Brain microvascular endothelial cell (primary cell): ENCODE measurements at regions not wholly inside any gene's neighbourhood (a gene's known extent, or its start where the extent isn't known, plus 50 kb on each side); places are given as distances from the start of the nearest gene placed in this dataset.

Source experiments
- DNase-seq: peaks from one replicate; pipeline ENCODE4 v3.0.0-alpha.2; 2020
- H3K27ac ChIP-seq: fragments of 250-450 bp; sonication (Bioruptor Pico); 2 replicates; pipeline ENCODE4 v1.5.1; 2020; ENCODE audit warnings: mild to moderate bottlenecking, moderate library complexity
- H3K27me3 ChIP-seq: fragments of 250-450 bp; sonication (Bioruptor Pico); replicated peaks from 2 replicates; pipeline ENCODE4 v1.5.1; 2020; ENCODE audit warnings: mild to moderate bottlenecking
- H3K36me3 ChIP-seq: fragments of 250-450 bp; sonication (Bioruptor Pico); replicated peaks from 2 replicates; pipeline ENCODE4 v1.5.1; 2020; ENCODE audit warnings: mild to moderate bottlenecking
- H3K4me3 ChIP-seq: 2 replicates; pipeline ENCODE4 v1.5.1; 2011; ENCODE audit warnings: low read depth, mild to moderate bottlenecking, control low read depth, low read length, moderate library complexity
- in situ Hi-C: cut with HindIII; loops from 2 replicates; pipeline ENCODE4 v1.10.0; 2017; ENCODE audit warnings: low sequenced_read_pairs, low pct_ligation_motif_present
- TF ChIP-seq, protein P1 (sequence below): IDR thresholded peaks from 2 replicates; pipeline ENCODE4 v1.5.1; 2011; ENCODE audit warnings: low read depth, mild to moderate bottlenecking, moderate library complexity, low read length, control low read depth, inconsistent platforms; ENCODE audit errors: missing control alignments

DNA sequence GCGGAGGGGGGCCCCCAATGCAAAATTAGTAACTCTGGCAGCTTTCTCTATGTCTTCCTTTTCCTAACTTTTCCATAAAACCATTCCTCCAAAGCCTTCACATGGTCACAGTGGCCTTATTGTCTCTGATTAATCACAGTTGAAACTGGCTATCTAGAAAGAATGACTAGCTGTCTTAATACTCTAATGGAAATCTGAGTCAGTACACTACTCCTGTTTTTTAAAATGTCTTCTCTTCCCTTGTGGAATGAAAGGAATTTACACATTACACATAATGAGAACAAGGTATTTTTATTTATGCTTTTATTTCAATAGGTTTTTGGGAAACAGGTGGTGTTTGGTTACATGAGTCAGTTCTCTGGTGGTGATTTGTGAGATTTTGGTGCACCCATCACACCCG, 66.3 kb upstream of the PUDP start:
- no peaks in the 10 kb centered on the region for H3K36me3 ChIP-seq
- H3K27me3 ChIP-seq: no peaks in the 10 kb centered on the region
- no peak overlapping the region for H3K27ac ChIP-seq
- in situ Hi-C loops: no loop called here
- no peak for DNase-seq
- TF ChIP-seq, protein P1, sequence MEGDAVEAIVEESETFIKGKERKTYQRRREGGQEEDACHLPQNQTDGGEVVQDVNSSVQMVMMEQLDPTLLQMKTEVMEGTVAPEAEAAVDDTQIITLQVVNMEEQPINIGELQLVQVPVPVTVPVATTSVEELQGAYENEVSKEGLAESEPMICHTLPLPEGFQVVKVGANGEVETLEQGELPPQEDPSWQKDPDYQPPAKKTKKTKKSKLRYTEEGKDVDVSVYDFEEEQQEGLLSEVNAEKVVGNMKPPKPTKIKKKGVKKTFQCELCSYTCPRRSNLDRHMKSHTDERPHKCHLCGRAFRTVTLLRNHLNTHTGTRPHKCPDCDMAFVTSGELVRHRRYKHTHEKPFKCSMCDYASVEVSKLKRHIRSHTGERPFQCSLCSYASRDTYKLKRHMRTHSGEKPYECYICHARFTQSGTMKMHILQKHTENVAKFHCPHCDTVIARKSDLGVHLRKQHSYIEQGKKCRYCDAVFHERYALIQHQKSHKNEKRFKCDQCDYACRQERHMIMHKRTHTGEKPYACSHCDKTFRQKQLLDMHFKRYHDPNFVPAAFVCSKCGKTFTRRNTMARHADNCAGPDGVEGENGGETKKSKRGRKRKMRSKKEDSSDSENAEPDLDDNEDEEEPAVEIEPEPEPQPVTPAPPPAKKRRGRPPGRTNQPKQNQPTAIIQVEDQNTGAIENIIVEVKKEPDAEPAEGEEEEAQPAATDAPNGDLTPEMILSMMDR: no peak
- no peak overlapping the region for H3K4me3 ChIP-seq

DNA sequence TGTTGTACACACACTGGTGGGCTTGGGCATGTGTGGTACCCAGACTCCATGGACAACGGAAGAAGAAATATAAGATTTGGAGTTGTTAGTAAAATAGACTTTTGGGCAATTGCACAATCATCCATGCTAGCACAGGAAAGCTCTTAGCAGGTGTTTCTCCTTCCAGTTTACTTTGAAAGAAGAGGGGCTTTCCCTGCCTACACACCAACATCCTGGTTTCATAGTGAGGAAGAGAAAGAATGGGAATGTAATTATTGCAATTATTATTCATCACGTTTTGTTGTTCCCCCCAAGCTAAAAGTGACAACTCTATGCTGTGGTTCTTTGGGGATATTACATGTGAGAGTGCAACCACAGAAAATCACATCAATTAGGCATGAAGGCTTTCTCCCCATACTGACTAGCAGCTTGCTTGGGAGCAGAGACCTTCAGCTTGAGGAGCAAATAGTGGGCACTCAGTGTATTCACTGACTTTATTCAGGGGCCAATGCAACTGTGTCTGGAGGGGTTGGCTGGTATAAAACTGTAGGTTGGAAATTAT, 57.2 kb upstream of the PUDP start:
- in situ Hi-C loops: no loop called here
- TF ChIP-seq, protein P1: no peak

DNA sequence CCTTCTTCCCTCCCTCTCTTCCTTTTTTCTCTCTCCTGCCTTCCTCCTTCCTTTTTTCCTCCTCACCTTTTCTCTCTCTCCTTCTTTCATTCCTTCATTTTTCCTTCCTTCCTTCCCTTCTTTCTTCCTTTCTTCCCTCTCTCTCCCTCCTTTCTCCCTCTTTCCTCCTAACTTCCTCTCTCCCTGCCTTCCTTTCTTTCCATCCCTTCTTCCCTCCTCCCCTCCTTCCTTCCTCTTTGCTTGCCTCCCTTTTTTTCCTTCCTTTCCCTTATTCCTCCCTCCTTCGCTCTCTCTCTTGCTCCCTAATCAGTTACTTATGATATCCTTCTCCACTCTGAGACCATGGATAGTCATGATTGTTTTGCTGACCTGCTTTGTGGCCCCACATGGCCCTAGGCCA, 56.7 kb upstream of the PUDP start:
- Histone ChIP-seq H3K4me3 (no peak overlapping the region), H3K27me3 (no peaks in the 10 kb centered on the region), H3K36me3 (no peaks in the 10 kb centered on the region), H3K27ac (no peak overlapping the region)
- in situ Hi-C loops: no loop called here
- no peak for DNase-seq
- TF ChIP-seq, protein P1: no peak

More for the DNA sequence above, 57.2 kb upstream of the PUDP start:
- H3K36me3 ChIP-seq: no peaks in the 10 kb centered on the region
- H3K4me3 ChIP-seq: no peak overlapping the region
- DNase-seq: no peak
- H3K27me3 ChIP-seq: no peaks in the 10 kb centered on the region
- no peak overlapping the region for H3K27ac ChIP-seq

DNA sequence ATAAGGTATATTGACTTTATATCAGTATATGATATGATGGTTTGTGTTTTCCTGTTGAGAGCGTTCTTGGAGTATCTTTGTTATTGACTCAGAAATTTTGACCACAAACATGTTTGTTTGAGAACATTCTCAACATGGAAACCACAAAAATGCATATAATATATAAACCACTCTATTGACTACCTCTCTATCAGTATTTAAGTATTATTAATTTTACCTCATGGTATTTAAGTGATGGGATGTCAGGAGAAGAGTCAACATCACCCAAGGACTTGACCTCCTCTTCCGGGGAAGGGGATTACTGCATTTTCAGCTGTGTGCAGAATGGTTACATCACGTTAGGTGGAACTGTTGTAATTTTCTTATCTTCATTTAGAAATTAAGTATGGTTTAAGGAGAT, 54.3 kb upstream of the PUDP start:
- Histone ChIP-seq H3K4me3 (no peak overlapping the region), H3K27ac (no peak overlapping the region), H3K36me3 (no peaks in the 10 kb centered on the region), H3K27me3 (no peaks in the 10 kb centered on the region)
- TF ChIP-seq, protein P1: no peak
- in situ Hi-C loops: no loop called here
- no peak for DNase-seq

DNA sequence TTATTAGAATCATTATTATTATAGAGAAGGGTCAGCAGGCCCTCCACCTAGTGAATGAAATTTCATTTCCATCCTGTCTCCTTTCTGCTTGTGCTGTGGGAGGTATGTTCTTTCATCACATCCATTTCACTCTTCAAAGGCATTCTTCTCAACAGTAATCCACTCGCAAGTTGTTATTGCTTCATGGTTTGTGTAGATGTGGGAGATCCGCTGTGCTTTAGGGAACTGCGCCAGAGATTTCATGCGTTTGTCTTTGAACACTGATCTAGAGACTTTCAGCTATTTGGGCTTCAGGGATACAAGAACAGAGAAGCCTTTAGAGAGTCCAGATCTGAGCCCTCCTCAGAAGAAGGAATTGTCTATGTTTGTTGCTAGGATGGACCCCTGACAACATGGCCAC, 53.5 kb upstream of the PUDP start:
- TF ChIP-seq, protein P1: no peak
- H3K27ac ChIP-seq: no peak overlapping the region
- in situ Hi-C loops: no loop called here
- no peaks in the 10 kb centered on the region for H3K27me3 ChIP-seq
- H3K36me3 ChIP-seq: no peaks in the 10 kb centered on the region
- no peak overlapping the region for H3K4me3 ChIP-seq
- no peak for DNase-seq

DNA sequence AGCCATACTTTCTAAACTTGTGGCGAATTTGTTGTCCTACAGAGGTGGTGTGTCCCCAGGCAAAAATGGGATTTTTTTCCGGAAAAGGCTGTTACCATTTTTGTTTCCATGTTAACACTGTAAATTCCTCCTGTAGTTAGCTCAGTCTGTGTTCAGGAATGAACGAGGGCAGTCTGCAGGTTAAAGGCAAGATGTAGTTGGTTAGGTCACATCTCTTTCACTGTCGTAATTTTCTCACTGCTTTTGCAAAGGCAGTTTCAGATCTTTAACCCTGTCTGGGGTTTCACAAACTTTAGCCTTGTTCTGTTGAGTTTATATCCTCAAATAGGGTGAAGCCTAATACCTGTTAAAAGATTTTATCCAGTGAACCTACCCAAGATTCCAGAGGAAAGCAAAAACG, 50.5 kb upstream of the PUDP start:
- no peak for DNase-seq
- no peaks in the 10 kb centered on the region for H3K36me3 ChIP-seq
- no peaks in the 10 kb centered on the region for H3K27me3 ChIP-seq
- no peak overlapping the region for H3K4me3 ChIP-seq
- TF ChIP-seq, protein P1: no peak
- in situ Hi-C loops: no loop called here
- H3K27ac ChIP-seq: no peak overlapping the region
